Stimulated activated CD4-positive, alpha-beta T cell treated with anti-CD3 and anti-CD28 coated beads, Interleukin-15, amount 100 ng/mL, for 24 hours (primary cell): ENCODE measurements at regions not wholly inside any gene's neighbourhood (a gene's known extent, or its start where the extent isn't known, plus 50 kb on each side); places are given as distances from the start of the nearest gene placed in this dataset.

Source experiments
- DNase-seq: peaks from one replicate; pipeline ENCODE4 v3.0.0-alpha.2; 2020

DNA sequence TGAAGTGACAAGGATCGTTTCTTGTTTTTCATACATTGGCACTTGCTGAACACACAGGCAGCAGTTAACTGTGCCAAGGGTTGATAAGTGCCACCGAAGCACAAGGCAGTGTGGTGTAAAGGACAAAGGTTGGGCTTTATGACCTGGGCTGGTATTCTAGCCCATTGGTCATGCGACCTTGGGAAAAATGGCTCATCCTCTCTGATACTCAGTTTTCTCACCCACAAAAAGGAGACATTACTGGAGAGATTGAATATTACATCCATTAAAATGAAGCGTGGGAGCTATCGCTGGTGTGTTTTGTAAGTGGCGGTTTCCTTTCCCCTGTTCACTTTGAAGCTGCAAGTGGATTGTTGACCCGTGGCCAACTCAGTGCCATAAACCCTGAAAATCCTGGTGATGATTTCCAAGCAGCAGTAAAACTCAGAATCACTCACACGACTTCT is 216.9 kb downstream of the HAPSTR1 start:
- no peak for DNase-seq

GRCh38 chr16:9308850-9309249 is 217.4 kb downstream of the HAPSTR1 start:
- DNase-seq: no peak

- DNase-seq: no peak
Measured at GRCh38 chr16:9309844-9310243, 218.4 kb downstream of the HAPSTR1 start.

DNA sequence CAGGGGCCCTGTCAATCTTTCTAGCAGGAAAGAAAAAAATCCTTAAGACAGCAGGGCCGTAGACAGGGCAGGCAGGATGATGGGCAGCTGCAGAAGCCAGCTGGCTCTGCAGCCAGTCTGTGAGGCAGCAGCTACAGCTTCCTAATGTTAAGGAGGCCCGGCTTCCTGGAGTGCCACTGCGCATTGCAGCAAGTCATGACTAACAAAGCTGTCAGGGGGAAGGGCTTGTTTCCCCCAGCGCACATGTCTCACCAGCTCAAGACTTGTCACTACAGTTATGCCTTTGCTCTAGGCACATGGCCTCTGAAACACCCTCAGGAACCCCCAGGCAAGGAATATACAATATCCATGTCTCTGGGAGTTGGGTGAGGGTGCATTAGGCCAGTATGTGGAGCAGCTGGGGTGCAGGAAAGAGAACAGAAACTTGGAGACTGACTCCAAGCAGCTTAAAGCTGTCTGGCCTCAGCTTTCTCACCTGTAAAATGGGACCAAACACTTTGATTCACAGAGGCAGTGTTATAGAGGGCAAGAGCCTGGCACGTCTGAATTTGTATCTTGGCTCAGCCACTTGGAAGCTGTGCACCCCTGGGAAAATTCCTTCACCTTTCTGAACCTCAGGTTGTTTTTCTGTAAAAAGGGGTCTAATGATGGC is 220.0 kb downstream of the HAPSTR1 start:
- DNase-seq: no peak

DNA sequence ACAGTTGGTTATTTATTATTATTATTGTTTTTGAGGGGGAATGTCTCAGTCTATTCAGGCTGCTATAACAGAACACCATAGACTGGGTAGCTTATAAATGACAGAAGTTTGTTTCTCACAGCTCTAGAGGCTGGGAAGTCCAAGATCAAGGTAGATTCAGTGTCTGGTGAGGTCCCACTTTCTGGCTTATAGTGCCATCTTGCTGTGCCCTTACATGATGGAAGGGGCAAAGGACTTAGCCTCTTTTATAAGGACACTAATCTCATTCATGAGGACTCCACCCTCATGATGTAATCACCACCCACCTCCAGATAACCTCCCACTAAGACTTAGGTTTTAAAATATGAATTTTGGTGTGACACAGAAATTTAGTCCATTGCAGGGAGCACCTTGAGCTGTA is 224.6 kb downstream of the HAPSTR1 start:
- no peak for DNase-seq

GRCh38 chr16:9316615-9317014 is 225.2 kb downstream of the HAPSTR1 start:
- no peak for DNase-seq

DNA sequence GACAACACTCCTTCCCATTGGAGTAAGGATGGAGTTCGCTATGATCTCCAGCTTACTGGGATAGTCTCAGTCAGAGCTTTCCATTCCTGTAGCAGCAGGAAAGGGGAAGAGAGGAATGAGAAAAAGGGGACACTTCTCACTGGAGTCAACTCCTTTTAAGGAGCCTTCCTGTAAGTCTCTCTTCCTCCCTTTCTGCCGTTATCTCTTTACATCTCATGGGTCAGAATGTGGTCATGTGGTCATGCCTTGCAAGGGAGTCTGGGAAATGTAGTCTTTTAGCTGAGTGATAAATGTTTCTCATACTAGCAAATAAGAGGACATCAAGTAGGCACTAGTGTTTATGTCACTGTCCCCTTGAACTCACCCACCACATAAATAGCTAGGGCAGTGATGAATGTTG is 227.3 kb downstream of the HAPSTR1 start:
- no peak for DNase-seq

- no peak for DNase-seq
Measured at GRCh38 chr16:9322769-9323168, 231.3 kb downstream of the HAPSTR1 start.

DNA sequence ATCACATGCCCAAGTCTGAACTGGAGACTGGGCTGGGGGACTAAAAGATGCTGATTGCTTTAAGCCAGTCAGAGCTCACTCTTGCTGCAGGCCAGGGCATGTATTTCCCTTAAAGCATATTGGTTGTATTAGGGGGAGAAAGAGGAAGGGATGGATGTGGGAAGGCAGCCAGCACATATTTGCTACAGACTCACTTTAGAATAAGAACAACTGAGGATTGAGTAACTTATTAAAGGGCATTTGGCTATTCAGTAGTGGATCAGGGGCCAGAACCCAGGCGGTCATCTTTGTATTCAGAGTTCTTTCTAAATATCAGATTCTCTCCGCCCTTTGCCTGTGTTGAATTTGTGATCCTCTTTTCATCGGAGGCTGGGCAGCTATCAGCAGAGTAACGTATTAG is 231.7 kb downstream of the HAPSTR1 start:
- DNase-seq: no peak

GRCh38 chr16:9327253-9327652 is 235.8 kb downstream of the HAPSTR1 start:
- no peak for DNase-seq

GRCh38 chr16:9328411-9328810 is 237.0 kb downstream of the HAPSTR1 start:
- no peak for DNase-seq

DNA sequence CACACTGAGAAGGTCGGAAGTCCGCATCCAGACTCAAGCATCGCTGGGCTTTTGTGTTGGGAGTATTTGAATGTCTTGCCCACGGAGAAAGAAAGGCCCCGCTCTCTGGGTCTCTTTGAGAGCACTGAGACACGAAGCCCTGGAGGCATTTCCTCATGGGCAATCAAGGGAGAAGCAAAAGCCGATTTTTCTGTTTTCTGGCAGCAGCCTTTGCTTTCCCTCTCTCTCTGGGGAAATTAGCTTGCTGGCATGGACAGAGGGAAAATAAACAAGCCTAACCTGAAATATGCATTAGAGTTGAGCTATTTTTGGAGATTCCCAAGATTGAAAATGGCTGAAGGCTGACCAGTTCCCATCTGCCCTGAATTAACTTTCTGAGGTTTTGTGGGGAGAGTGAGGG is 238.7 kb downstream of the HAPSTR1 start:
- no peak for DNase-seq

GRCh38 chr16:9331503-9331902 is 240.1 kb downstream of the HAPSTR1 start:
- DNase-seq: no peak

DNA sequence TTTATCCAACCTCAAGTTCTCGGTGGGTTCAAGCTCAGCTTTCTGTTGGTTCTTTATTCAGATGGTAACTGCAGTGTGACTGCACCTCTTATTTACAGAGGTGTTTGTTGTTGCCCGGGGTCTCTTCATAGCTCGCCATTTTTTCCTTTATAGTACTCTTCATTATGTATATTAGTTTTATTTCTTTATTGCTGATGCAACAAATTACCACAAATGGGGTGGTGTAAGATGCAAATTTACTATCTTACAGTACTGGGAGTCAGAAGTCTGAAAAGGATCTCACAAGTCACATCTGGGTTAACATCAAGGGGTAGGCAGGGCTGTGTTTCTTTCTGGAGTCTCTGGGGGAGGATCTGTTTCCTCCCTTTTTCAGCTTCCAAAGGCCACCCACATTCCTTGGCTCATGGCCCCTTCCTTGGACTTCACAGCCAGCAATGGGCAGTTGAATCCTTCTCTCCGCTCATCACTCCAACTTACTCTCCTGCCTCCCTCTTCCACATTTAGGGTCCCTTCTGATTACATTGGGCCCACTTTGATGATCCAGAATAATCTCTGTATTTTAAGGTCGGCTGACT is 241.2 kb downstream of the HAPSTR1 start:
- no peak for DNase-seq

DNA sequence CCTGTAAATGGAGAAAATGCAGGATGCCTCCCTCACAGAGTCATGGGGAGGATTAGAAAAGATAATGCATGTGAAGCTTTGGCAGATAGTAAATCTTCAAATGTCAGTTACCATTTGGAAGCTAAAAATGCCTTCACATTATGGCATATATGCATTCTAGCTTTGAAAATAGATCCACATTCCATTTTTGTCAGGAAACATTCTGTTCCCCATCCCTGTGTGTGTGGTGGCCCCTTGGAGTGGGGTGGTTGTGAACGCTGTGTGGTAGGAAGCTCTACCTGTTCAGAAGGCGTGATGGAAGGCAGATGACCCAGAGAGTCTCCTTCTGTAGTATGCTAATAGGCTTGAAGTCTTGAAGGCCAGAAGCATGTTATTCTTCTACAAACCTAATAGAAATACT is 242.0 kb downstream of the HAPSTR1 start:
- DNase-seq: no peak

GRCh38 chr16:9334103-9334502 is 242.7 kb downstream of the HAPSTR1 start:
- DNase-seq: no peak

DNA sequence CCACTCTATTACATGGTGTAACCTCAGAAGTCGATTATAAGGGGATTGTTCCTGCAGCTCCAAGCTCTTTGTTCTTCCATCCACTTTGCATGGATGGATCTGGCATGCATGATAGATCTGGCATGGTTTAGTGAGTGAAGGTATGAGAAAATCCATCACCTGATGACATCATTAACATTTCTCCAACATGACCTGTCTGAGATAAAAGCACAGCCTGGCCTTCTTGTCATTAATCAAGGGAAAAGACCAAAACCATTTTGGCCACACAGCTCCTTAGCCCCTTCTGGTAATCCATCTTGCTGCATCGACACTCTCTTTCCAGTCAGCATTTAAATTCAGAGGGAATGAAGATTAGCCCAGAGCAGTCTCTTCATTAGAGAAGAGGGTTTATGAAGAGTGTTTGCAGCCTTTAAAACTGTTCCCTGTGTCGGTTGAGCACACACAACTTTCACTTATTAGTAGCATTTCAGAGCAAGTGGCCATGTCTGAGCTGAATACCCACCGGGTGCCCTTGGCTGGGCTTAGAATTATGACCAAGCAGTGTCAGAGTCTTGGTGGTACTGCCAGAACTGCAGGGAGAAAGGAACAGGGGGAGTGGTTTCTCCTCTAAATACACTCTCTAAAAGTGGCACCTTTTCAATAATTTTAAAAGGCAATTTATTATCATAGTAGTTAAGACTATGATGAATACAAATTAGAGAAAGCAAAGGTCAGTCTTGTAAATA is 246.0 kb downstream of the HAPSTR1 start:
- no peak for DNase-seq

DNA sequence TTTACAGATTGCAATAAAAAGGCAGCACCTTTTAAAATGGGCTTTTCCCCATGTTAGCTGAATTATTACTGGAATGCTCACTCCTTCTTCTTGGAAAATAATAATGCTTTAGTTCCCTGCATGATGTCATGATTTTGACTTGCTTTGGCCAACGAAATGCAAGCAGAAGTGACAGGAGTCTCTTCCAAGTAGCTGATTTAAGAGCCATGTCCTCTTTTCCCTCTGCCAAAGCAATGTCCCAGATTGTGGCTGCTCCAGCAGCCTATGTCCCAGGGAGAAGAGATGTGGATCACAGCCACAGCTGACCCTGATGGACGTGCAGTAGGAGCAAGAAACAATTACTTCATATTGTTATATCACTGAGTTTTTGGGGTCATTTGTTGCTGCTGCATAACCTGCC is 246.6 kb downstream of the HAPSTR1 start:
- DNase-seq: no peak

DNA sequence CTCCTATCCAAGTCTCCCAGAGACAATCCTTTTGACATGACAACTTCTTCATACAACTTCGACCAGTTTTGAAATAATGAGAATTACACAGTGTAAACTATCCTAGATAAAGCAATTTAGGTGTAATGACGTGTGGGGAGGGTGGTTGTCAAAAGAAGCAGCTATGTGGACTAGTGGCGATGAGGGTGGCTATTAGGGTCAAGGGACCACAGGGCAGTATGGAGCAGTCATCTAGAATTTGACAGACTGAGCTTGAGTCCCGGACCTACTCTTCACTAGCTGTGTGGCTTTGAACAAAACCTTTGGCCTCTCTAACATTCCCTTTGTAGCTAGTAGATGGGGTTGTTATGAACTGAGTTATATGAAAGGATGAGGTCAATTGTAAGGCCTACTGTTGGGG is 247.1 kb downstream of the HAPSTR1 start:
- no peak for DNase-seq

- DNase-seq: no peak
Measured at GRCh38 chr16:9340526-9341256, 249.2 kb downstream of the HAPSTR1 start.

DNA sequence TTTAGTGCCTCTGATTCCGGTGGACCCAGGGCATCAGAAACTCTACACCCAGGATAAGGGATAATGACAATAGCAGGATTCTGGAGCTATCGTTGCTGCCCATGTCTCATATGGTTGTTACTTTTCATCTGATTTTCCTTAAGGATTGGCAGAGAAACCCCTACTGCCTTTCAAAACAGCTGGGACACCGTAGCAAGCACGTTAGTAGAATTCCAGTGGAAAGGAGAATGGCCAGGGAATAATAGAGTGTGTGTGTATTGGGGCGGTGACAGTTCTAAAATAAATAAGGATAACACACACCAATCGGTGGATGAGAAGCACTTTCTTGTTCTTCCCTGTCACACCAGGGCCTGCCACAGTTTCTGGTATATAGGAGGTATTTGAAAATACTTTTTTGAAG is 251.8 kb downstream of the HAPSTR1 start:
- no peak for DNase-seq

DNA sequence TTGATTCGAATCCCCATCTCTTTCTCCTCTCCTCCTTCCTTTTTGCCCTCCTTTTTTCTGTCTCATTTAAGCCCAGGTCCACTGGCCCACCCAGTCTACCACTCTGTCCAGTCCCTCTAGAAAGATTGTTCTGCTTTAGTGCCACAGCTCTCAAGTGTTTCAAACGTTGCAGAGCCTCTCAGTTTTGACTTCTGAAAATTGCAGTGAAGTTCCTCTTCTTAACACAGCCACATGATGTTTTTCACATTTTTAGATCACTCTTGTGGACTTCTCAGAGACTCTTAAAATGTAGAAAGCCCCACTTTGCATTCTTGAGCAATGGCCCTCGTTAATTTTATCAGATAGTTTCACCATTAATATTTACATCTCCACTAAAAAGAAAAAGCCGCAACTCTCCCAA is 253.1 kb downstream of the HAPSTR1 start:
- no peak for DNase-seq

DNA sequence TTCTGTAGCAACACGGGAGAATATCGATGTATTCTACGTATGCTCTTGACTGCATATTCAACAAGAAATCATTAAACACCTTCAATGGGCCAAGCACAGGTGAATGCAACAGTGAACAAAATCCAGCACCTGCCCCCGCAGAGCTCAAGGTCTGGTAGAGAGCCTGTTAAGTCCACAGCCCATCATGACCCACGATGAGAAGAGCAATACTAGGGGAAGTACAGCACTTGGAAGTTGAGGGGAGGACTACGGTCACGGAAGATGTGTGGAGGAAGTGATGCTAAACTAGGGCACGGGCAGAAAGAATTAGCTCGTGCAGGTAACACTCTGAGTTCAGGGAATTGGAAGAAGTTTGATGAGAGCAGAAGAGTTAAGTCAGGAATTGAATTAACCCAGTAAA is 253.6 kb downstream of the HAPSTR1 start:
- DNase-seq: no peak

DNA sequence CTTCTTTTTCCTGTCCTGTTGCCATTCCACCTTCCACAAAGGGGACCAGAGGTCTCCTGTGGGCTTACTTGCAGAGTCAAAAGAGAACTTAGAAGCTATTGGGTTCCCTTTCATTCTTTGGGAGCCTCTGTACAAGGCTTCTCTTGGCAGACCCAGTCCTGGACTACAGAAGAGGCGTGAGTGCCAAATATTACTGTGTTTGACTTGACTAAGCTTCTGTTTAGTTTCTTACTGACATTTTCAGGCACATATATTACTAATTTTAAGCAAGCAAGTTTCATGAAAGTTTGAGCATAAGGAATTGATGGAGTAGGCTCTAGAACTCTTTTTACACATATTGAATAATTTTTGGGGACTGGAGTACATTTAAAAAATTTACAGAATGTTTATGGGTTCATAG is 254.4 kb downstream of the HAPSTR1 start:
- no peak for DNase-seq
